Astrocyte of the cerebellum (primary cell): ENCODE measurements at regions not wholly inside any gene's neighbourhood (a gene's known extent, or its start where the extent isn't known, plus 50 kb on each side); places are given as distances from the start of the nearest gene placed in this dataset.

Source experiments
- DNase-seq: peaks from one replicate; pipeline ENCODE4 v3.0.0-alpha.2; 2011; ENCODE audit warnings: low read depth
- H3K4me3 ChIP-seq: 2 replicates; pipeline ENCODE4 v1.5.1; 2011; ENCODE audit warnings: mild to moderate bottlenecking, low read depth, low read length, moderate library complexity
- in situ Hi-C: cut with HindIII; loops from 2 replicates; pipeline ENCODE4 v1.10.0; 2017; ENCODE audit warnings: low sequenced_read_pairs
- TF ChIP-seq, protein P1 (sequence below): IDR thresholded peaks from 2 replicates; pipeline ENCODE4 v1.5.1; 2012; ENCODE audit warnings: low read length, low read depth, moderate library complexity, mild to moderate bottlenecking; ENCODE audit errors: missing control alignments

- peak; percentile 70 for DNase-seq
- peak overlapping the region; percentile 69 for H3K4me3 ChIP-seq
- TF ChIP-seq, protein P1, sequence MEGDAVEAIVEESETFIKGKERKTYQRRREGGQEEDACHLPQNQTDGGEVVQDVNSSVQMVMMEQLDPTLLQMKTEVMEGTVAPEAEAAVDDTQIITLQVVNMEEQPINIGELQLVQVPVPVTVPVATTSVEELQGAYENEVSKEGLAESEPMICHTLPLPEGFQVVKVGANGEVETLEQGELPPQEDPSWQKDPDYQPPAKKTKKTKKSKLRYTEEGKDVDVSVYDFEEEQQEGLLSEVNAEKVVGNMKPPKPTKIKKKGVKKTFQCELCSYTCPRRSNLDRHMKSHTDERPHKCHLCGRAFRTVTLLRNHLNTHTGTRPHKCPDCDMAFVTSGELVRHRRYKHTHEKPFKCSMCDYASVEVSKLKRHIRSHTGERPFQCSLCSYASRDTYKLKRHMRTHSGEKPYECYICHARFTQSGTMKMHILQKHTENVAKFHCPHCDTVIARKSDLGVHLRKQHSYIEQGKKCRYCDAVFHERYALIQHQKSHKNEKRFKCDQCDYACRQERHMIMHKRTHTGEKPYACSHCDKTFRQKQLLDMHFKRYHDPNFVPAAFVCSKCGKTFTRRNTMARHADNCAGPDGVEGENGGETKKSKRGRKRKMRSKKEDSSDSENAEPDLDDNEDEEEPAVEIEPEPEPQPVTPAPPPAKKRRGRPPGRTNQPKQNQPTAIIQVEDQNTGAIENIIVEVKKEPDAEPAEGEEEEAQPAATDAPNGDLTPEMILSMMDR = no peak
- in situ Hi-C loops = no loop called here
Measured at GRCh38 chr10:31603235-31604087, 284.4 kb downstream of the ZEB1 start.

DNA sequence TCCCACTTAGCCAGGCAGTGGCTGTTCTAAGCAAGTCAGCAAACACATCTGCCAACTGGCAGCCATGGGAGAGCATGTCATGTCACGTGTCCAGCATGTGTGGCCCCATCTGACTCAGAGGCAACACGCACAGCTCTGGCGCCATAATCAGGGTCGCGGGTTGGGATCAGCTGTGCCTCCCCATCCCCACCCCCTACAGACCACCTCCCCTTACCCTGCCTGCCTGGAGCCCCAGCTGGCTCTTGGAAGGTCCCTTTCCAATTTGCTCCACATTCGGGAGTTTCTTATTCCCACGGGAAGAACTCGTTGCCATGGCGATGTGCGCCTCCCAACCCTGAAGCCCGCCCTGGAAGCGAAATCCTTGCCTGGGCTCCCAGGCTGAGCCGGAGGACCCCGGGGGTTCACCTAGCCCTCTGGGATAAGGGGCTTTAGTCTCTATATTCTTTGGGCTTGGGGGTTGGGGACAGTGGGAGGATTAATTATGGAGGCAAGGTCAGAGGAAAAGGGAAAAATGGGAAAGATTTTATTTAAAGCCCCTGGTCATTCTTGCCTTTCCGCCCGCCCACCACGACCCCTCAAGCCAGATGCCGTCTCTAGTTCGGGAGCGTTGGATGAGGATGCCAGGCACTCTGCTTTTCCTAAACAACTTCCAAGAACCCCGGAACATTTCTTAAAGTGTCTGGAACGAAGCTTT is 283.7 kb downstream of the ZEB1 start:
- DNase-seq = no peak
- TF ChIP-seq, protein P1 = no peak
- in situ Hi-C loops = no loop called here
- peak overlapping the region; percentile 69 for H3K4me3 ChIP-seq

DNA sequence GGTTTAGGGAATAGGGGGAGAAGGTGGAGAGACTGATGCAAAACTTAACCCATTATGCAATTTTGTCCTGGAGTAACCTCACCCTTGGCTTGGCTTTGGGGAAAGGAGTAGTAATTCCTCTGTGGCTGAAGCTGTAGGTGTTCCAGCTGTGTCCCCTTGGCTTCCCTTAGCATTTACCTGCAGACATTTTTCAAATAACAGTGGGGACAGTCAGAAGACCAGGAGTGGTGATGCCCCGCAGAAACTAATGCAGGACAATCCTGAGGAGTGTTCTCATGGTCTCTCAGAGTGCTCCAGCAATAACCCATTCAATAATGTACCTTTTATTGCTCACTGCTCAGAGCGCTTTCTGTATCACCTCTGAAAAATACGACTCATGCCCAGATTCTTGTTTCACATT is 282.1 kb downstream of the ZEB1 start:
- TF ChIP-seq, protein P1 = no peak
- no peak for DNase-seq
- H3K4me3 ChIP-seq = no peak overlapping the region
- in situ Hi-C loops = no loop called here

DNA sequence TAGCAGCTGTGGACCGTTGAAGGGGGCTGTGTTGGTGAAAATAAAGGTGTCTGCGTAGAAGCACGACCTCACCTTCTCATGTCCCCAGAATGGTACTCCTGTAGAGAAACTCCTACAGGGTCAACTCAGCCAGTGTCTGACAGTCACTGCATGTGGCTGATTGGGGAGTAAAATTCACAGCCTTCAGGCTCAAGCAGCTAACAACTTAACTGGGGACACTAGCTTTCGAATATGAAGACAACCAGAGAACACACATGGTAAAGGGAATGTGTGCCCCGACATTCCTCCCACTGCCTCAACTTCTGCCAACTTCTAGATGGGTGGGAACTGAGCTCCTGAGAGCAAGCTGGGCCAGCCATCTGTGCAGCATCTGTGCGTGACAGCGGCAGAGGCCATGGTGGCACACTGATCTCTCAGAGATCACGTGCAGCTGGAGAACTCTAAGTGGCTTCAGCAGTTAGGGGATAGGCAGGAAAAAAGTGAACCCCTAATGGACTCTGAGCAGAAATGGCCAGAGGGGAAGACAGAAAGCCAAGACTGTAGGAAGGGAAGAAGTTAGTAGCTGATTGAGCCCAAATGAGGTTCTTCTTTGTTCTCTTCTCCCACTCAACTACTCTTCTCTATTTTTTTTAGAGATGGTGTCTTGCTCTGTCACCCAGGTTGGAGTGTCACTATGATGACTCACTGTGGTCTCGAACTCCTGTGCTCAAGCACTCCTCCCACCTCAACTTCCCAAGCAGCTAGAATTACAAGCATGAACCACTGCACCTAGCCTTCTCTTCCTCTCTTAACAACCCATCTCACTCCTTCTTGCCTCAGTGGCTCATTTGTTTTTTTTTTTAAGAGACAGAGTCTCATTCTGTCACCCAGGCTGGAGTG is 280.8 kb downstream of the ZEB1 start:
- in situ Hi-C loops = no loop called here
- no peak overlapping the region for H3K4me3 ChIP-seq
- no peak for DNase-seq
- TF ChIP-seq, protein P1 = no peak

GRCh38 chr10:31596765-31597164 is 277.7 kb downstream of the ZEB1 start:
- H3K4me3 ChIP-seq = no peak overlapping the region
- in situ Hi-C loops = no loop called here
- DNase-seq = no peak
- TF ChIP-seq, protein P1 = no peak

- TF ChIP-seq, protein P1 = no peak
- H3K4me3 ChIP-seq = no peak overlapping the region
- in situ Hi-C loops = no loop called here
- no peak for DNase-seq
Measured at GRCh38 chr10:31595992-31596391, 277.0 kb downstream of the ZEB1 start.
